ENCODE measurements at regions not wholly inside any gene's neighbourhood (a gene's known extent, or its start where the extent isn't known, plus 50 kb on each side); places are given as distances from the start of the nearest gene placed in this dataset.

GRCh38 chr7:34309116-34309515 lies 348.9 kb upstream of the NPSR1 start:
- Mint-ChIP-seq H3K27me3 (ENCODE audit: unreplicated experiment) (peaks cover 10% of the 10 kb centered on the region), H3K9me3 (ENCODE audit: low read depth, unreplicated experiment) (peaks cover 3% of the 10 kb centered on the region), H3K4me1 (ENCODE audit: low read depth, unreplicated experiment) (no peaks in the 10 kb centered on the region), H3K36me3 (ENCODE audit: insufficient read depth, unreplicated experiment) (no peaks in the 10 kb centered on the region), H3K27ac (ENCODE audit: unreplicated experiment) (no peak overlapping the region), H3K4me3 (ENCODE audit: low read depth, unreplicated experiment) (no peak overlapping the region)
- TF ChIP-seq CTCF (IDR thresholded peaks at IDR 0.05; ENCODE audit: unreplicated experiment), result no peak
- BruUV-seq (replicated peaks), result no TSS peak
- intact Hi-C loops (cut with micrococcal nuclease; ENCODE audit: unreplicated experiment), result no loop called here
- CTCF ChIA-PET, result no interaction called here
- DNase-seq, result no peak

- H3K27me3 Mint-ChIP-seq (ENCODE audit: unreplicated experiment), result peaks cover 10% of the 10 kb centered on the region
- intact Hi-C loops (cut with micrococcal nuclease; ENCODE audit: unreplicated experiment), result no loop called here
- no TSS peak for BruUV-seq (replicated peaks)
- no peaks in the 10 kb centered on the region for H3K4me1 Mint-ChIP-seq (ENCODE audit: low read depth, unreplicated experiment)
- no peaks in the 10 kb centered on the region for H3K36me3 Mint-ChIP-seq (ENCODE audit: insufficient read depth, unreplicated experiment)
- H3K27ac Mint-ChIP-seq (ENCODE audit: unreplicated experiment), result no peak overlapping the region
- no peak for TF ChIP-seq CTCF (IDR thresholded peaks at IDR 0.05; ENCODE audit: unreplicated experiment)
- DNase-seq, result no peak
- no peak overlapping the region for H3K4me3 Mint-ChIP-seq (ENCODE audit: low read depth, unreplicated experiment)
- peaks cover 3% of the 10 kb centered on the region for H3K9me3 Mint-ChIP-seq (ENCODE audit: low read depth, unreplicated experiment)
- CTCF ChIA-PET, result no interaction called here
These were observed 348.4 kb upstream of the NPSR1 start for GRCh38 chr7:34309584-34309983.

- H3K9me3 Mint-ChIP-seq (ENCODE audit: low read depth, unreplicated experiment), result peaks cover 3% of the 10 kb centered on the region
- TF ChIP-seq CTCF (IDR thresholded peaks at IDR 0.05; ENCODE audit: unreplicated experiment), result no peak
- DNase-seq, result no peak
- no peaks in the 10 kb centered on the region for H3K4me1 Mint-ChIP-seq (ENCODE audit: low read depth, unreplicated experiment)
- CTCF ChIA-PET, result no interaction called here
- peaks cover 2% of the 10 kb centered on the region for H3K27me3 Mint-ChIP-seq (ENCODE audit: unreplicated experiment)
- no peak overlapping the region for H3K4me3 Mint-ChIP-seq (ENCODE audit: low read depth, unreplicated experiment)
- no peak overlapping the region for H3K27ac Mint-ChIP-seq (ENCODE audit: unreplicated experiment)
- no peaks in the 10 kb centered on the region for H3K36me3 Mint-ChIP-seq (ENCODE audit: insufficient read depth, unreplicated experiment)
- intact Hi-C loops (cut with micrococcal nuclease; ENCODE audit: unreplicated experiment), result no loop called here
- no TSS peak for BruUV-seq (replicated peaks)
These were observed 346.4 kb upstream of the NPSR1 start for GRCh38 chr7:34311591-34311990.

GRCh38 chr7:34312624-34313023 lies 345.4 kb upstream of the NPSR1 start:
- no peaks in the 10 kb centered on the region for H3K27me3 Mint-ChIP-seq (ENCODE audit: unreplicated experiment)
- H3K4me3 Mint-ChIP-seq (ENCODE audit: low read depth, unreplicated experiment), result no peak overlapping the region
- H3K27ac Mint-ChIP-seq (ENCODE audit: unreplicated experiment), result no peak overlapping the region
- no peaks in the 10 kb centered on the region for H3K36me3 Mint-ChIP-seq (ENCODE audit: insufficient read depth, unreplicated experiment)
- CTCF ChIA-PET, result no interaction called here
- H3K9me3 Mint-ChIP-seq (ENCODE audit: low read depth, unreplicated experiment), result peaks cover 3% of the 10 kb centered on the region
- no TSS peak for BruUV-seq (replicated peaks)
- intact Hi-C loops (cut with micrococcal nuclease; ENCODE audit: unreplicated experiment), result no loop called here
- DNase-seq, result no peak
- H3K4me1 Mint-ChIP-seq (ENCODE audit: low read depth, unreplicated experiment), result no peaks in the 10 kb centered on the region
- no peak for TF ChIP-seq CTCF (IDR thresholded peaks at IDR 0.05; ENCODE audit: unreplicated experiment)

- no peak overlapping the region for H3K27ac Mint-ChIP-seq (ENCODE audit: unreplicated experiment)
- H3K36me3 Mint-ChIP-seq (ENCODE audit: insufficient read depth, unreplicated experiment), result no peaks in the 10 kb centered on the region
- CTCF ChIA-PET, result no interaction called here
- no peaks in the 10 kb centered on the region for H3K27me3 Mint-ChIP-seq (ENCODE audit: unreplicated experiment)
- H3K4me3 Mint-ChIP-seq (ENCODE audit: low read depth, unreplicated experiment), result no peak overlapping the region
- no peak for TF ChIP-seq CTCF (IDR thresholded peaks at IDR 0.05; ENCODE audit: unreplicated experiment)
- BruUV-seq (replicated peaks), result no TSS peak
- H3K4me1 Mint-ChIP-seq (ENCODE audit: low read depth, unreplicated experiment), result no peaks in the 10 kb centered on the region
- peaks cover 3% of the 10 kb centered on the region for H3K9me3 Mint-ChIP-seq (ENCODE audit: low read depth, unreplicated experiment)
- no peak for DNase-seq
- intact Hi-C loops (cut with micrococcal nuclease; ENCODE audit: unreplicated experiment), result no loop called here
These were observed 344.7 kb upstream of the NPSR1 start for GRCh38 chr7:34313289-34313688.

Measured in Calu3 (cell line).